ENCODE measurements at regions not wholly inside any gene's neighbourhood (a gene's known extent, or its start where the extent isn't known, plus 50 kb on each side); places are given as distances from the start of the nearest gene placed in this dataset.

GRCh38 chr7:145064114-145064513 lies 228.3 kb upstream of the TPK1 start:
- no peaks in the 10 kb centered on the region for H3K9me3 ChIP-seq
- no peak for DNase-seq
- H3K4me3 ChIP-seq = no peak overlapping the region
- H3K4me1 ChIP-seq = no peaks in the 10 kb centered on the region
- H3K27me3 ChIP-seq = no peaks in the 10 kb centered on the region
- no peak overlapping the region for H3K27ac ChIP-seq
- H3K36me3 ChIP-seq = no peaks in the 10 kb centered on the region
- no peak for TF ChIP-seq POLR2A (IDR thresholded peaks at IDR 0.05)
- TF ChIP-seq, protein P1, sequence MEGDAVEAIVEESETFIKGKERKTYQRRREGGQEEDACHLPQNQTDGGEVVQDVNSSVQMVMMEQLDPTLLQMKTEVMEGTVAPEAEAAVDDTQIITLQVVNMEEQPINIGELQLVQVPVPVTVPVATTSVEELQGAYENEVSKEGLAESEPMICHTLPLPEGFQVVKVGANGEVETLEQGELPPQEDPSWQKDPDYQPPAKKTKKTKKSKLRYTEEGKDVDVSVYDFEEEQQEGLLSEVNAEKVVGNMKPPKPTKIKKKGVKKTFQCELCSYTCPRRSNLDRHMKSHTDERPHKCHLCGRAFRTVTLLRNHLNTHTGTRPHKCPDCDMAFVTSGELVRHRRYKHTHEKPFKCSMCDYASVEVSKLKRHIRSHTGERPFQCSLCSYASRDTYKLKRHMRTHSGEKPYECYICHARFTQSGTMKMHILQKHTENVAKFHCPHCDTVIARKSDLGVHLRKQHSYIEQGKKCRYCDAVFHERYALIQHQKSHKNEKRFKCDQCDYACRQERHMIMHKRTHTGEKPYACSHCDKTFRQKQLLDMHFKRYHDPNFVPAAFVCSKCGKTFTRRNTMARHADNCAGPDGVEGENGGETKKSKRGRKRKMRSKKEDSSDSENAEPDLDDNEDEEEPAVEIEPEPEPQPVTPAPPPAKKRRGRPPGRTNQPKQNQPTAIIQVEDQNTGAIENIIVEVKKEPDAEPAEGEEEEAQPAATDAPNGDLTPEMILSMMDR (IDR thresholded peaks at IDR 0.05) = no peak

DNA sequence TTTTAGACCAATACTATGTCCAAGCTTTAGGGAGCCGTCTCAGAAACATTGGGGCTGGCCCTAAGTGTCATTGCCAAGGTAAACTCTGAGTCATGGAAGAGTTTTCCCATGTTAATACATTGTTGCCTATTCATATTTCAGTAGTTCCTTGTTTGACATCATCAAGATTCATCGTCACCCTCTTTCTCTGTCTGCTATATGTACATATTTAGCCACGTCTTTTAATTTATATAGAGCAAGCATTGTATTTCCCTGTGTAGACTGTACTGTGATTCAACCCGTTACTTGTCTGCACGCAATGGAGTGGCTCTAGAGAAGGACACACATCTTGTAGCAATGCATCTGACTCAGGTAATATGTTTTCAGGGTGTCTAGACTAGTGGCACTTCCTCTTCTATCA lies 217.9 kb upstream of the TPK1 start:
- Histone ChIP-seq H3K4me1 (no peaks in the 10 kb centered on the region), H3K9me3 (no peaks in the 10 kb centered on the region), H3K27me3 (no peaks in the 10 kb centered on the region), H3K4me3 (no peak overlapping the region), H3K36me3 (no peaks in the 10 kb centered on the region), H3K27ac (no peak overlapping the region)
- TF ChIP-seq, protein P1 (IDR thresholded peaks at IDR 0.05) = no peak
- TF ChIP-seq POLR2A (IDR thresholded peaks at IDR 0.05) = no peak
- DNase-seq = no peak

DNA sequence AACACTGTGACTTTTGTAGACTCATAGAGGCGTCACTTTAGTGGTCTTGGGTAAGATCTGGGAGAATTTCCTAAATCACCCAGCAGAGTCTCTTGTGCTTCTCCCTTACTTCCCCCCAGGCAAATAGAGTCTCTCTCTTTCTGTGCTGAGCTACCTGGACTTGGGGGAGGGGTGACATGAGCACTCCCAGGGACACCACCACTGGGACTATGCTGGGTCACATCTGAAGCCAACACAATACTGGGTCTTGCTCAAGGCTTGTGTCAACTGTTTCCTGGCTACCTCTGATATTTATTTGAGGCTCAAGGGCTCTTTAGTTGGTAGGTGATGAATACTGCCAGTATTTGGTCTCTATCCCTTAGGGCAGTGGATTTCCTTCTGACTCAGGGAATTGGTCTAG lies 214.6 kb upstream of the TPK1 start:
- H3K27me3 ChIP-seq = no peaks in the 10 kb centered on the region
- DNase-seq = no peak
- no peaks in the 10 kb centered on the region for H3K9me3 ChIP-seq

DNA sequence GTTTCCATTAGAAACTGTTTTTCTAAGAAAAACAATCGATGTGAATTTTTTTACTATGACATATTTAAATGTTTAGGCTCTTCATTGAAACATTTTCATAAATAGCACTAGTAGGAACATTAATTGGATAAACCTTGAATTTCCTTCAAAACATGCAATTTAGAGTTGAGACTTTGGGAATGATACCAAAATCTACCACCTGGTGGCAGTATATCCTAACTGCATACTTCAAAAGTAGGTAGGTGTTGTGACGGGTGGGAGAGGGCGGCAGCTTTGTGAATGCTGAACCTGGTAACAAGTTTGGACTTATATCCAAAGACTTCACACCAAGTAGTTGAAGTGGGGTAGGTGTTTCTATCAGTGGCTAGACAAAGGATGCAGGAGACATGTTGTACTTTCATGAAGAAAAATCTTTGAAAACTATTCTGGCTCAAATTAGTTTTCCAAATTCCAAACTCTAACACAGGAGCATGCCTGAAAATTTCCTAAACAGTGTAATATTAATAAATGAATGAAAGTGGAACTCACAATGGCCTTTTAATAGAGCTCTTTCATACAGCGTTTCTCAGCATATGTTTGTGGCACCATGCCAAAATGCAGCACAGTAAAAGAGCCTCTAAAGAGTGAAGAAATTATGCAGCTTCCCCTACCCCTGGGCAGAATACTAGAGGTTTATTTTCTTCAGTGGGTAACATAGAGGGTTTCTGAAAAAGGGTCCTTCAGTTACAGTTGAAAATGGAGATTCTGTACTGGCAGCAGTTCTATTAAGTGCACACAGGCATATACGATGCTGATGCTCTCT lies 201.0 kb upstream of the TPK1 start:
- Histone ChIP-seq H3K36me3 (no peaks in the 10 kb centered on the region), H3K27ac (no peak overlapping the region), H3K4me1 (no peaks in the 10 kb centered on the region), H3K27me3 (no peaks in the 10 kb centered on the region), H3K9me3 (no peaks in the 10 kb centered on the region), H3K4me3 (no peak overlapping the region)
- no peak for TF ChIP-seq POLR2A (IDR thresholded peaks at IDR 0.05)
- TF ChIP-seq, protein P1 (IDR thresholded peaks at IDR 0.05) = peak; percentile 42 to 77 (median 57)
- no peak for DNase-seq

More for the DNA sequence above, 214.6 kb upstream of the TPK1 start:
- TF ChIP-seq POLR2A (IDR thresholded peaks at IDR 0.05) = no peak
- TF ChIP-seq, protein P1 (IDR thresholded peaks at IDR 0.05) = no peak
- Histone ChIP-seq H3K27ac (no peak overlapping the region), H3K4me1 (no peaks in the 10 kb centered on the region), H3K4me3 (no peak overlapping the region), H3K36me3 (no peaks in the 10 kb centered on the region)

DNA sequence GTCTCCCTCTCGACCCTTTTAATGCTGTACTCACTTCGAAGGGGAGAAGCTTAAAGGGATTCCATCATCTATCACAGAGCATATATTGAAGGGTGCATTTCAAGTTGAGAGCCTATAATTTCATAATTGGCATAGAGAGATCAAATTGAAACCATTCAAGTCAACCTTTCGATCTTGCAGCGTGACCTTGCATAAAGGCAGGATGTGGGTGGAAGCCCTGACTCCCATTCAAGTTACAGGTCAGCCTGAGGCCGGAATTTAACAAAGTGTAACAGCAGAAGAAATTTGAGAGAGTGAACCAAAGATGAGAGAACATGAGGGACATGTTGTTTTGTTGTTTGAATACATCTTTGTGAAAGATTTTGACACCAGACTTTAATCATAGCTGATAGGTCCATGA lies 195.3 kb upstream of the TPK1 start:
- DNase-seq = no peak
- no peaks in the 10 kb centered on the region for H3K36me3 ChIP-seq
- H3K9me3 ChIP-seq = no peaks in the 10 kb centered on the region
- no peak overlapping the region for H3K4me3 ChIP-seq
- TF ChIP-seq, protein P1 (IDR thresholded peaks at IDR 0.05) = no peak
- TF ChIP-seq POLR2A (IDR thresholded peaks at IDR 0.05) = no peak
- H3K27me3 ChIP-seq = no peaks in the 10 kb centered on the region
- H3K4me1 ChIP-seq = no peaks in the 10 kb centered on the region
- H3K27ac ChIP-seq = no peak overlapping the region

Data from Peyer's patch (tissue), 4 donors.